Body of pancreas (tissue), 4 donors: ENCODE measurements at regions not wholly inside any gene's neighbourhood (a gene's known extent, or its start where the extent isn't known, plus 50 kb on each side); places are given as distances from the start of the nearest gene placed in this dataset.

ENCODE experiments used
- CTCF ChIP-seq, 7 experiments: fragments of 450-650 bp in 4 of 7; fragments of 200-600 bp in 3 of 7; sonication (generic) in 3 of 7; IDR thresholded peaks; one replicate each; pipeline ENCODE4 v1.5.1; 2016 to 2019; ENCODE audit warnings: antibody characterized with exemption in 7 of 7
- POLR2A ChIP-seq, 3 donors: fragments of 450-650 bp; IDR thresholded peaks; one replicate each; pipeline ENCODE4 v1.6.1; 2016; ENCODE audit warnings: antibody characterized with exemption in 3 of 3, mild to moderate bottlenecking in 2 of 3

- TF ChIP-seq CTCF (IDR thresholded peaks at IDR 0.05) (no peak), POLR2A (IDR thresholded peaks at IDR 0.05) (no peak)
Measured at GRCh38 chr5:118561235-118561634, 427.1 kb downstream of the DTWD2 start.
